Central memory CD4-positive, alpha-beta T cell (primary cell): ENCODE measurements at regions not wholly inside any gene's neighbourhood (a gene's known extent, or its start where the extent isn't known, plus 50 kb on each side); places are given as distances from the start of the nearest gene placed in this dataset.
"Not testable (repeated sequence)": the region's sequence is repeated elsewhere in the genome, so short reads cannot be mapped to it uniquely, and the experiment has no call there.

Source experiments
- DNase-seq: peaks from one replicate; pipeline ENCODE4 v3.0.0; 2022

DNA sequence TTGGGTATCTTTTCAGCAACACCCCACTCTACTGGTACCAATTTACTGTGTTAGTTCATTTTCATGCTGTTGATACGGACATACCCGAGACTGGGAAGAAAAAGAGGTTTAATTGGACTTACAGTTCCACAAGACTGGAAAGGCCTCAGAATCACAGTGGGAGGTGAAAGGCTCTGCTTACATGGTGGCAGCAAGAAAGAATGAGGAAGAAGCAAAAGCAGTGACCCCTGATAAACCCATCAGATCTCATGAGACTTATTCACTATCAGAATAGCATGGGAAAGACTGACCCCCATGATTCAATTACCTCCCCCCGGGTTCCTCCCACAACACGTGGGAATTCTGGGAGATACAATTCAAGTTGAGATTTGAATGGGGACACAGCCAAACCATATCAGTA is 473.1 kb downstream of the RNF144A start:
- DNase-seq: not testable (repeated sequence)

DNA sequence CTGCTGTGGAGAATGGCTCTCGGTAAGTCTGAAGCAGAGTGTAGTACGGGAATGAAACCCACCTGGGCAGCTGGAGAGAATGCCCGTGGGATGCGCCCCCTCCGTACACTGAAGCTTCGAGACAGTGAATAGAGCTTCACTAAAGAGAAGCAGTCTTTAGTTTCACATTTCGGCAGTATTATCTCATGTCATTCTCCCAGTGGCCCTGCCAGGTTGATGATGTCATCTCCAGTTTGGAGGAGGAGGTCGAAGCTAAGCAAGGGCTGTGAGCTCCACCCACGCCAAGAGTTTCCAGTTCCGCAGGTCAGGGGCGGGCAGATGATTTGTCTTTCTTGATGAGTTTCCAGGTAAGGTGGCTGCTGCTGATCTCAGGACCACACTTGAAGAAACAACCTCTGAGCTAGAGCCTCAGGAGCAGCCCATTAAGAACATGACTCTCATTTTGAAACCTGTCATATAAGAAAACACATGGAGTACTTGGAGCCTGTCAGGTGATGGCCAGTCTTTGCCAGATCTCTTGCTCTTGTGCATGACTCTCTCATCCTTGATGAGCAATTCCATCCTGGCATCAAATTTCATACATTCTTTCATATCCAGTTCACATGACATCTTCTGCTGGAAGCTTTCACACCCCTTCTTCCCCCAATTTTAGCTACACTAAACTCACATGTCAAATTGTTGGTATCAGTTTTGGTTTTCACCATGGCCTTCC is 475.0 kb downstream of the RNF144A start:
- DNase-seq: no peak

DNA sequence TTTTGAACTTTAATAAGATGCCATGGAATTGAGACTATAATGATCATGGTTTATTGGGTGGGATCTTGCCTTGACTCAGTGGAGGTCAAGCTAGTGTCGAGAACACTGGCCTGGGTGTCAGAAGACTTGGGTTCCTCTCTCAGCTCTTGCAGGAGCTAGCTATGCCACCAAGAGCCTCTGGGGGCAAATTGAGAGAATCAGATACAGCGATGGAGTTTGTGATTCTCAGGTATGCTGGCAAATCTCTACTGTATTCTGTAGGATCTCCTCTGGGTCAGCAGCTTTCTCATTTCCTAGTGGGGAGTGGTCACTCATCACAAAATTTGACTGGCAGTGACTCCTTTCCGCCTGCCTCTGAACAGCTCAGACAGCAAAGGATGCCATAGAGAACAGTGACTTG is 477.0 kb downstream of the RNF144A start:
- no peak for DNase-seq

DNA sequence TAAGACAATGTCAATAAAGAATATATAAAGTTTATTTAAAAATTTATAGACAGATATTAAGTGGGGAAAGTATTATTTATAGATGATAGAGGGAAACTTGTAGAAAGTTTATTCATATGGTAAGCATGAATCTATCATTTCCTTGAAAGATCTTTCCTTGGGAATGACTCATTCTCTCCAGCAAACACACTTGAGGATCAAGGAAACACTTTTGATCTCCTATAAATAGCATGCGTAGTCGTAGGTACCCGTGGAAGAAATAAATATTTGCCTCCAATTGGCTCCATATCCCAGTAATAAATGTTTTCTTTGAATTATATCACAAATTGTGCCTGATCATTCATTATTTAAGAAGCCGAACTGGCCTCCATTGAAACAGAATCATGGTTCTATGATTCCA is 483.4 kb downstream of the RNF144A start:
- DNase-seq: no peak

DNA sequence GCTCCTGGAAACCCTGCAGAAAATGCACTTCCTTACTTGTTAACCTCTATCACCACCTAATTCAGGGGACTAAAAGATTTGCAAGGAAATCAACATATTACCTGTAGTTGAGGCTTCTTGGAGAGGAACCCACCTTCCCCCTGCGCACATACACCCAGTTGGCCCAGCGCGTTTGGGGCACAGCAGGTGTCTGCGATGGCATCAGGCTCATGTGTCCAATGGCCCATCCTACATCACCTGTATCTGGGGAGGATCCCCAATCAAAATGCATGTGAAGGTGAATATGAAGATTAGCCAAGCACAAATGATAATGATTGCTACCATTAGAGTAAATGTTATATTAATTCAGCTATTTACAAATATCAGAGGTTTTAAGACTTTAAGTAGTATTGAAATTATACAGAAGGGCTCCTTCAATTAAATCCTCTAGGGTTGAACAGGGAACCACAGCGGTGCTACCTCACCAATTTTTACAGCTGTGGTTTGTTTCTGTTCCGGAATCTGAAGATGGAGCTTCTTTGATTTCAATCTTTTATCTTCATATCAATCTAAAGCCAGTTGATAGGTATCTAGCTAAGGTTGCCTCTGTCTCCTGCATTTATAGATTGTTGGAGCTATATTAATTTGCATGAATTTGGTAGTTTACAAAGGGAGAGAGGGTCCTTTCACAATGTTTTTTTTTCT is 486.0 kb downstream of the RNF144A start:
- peak; percentile 6 for DNase-seq

DNA sequence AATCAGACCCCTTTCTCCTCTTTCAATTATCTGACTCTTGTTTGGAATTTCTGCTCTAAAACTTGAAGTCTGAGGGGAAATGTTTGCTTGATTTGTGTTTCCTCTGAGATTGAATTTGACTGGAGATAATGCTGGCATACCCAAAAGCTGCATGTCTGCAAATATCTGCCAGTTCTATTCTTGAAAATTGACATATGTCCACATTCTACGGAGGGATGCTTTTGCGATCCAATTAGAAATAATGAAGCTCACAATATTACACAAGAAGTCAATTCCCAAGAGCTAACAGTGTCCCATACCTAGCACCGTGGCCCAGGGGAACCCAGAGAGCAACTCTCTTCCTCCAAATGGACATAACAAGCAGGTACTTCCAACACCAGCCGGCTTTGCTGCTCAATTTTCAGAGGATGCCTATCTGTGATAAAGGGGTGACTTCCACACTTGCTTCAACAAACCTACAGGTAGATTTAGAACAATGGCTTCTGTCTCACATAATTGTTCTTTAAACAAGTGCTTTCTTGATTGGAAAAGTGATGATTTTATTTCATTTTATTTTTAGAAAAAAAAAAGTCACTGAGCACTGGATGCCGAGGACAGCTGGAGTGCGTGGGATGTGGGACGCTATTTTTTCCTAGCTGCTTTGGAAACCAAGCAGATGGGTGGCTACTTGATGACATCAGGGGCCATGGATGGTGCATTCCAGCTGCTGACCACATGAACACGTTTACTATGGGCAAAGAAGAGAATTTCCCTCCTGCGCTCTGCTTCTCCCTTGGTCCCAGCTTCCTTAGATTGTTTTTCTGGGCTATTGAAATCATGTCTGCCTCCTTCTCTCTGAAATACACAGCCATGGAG is 488.9 kb downstream of the RNF144A start:
- no peak for DNase-seq

DNA sequence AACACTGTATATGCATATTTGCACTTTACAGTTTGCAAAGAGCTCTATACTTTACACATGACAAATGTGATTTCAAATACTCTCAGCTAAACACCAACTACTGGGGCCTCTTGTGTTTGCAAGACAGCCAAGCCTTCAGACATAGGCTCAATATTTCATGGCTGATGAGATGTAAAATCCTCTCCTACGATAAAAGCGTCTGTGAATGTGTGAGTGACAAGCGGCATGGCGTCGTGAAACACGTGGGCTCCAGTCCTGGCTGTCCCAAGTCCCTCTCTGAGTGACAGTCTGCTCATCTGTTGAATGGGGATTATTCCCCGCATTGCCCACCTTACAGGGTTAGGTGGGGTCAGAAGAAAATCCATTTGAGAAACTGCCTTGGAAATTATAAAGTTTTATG is 489.8 kb downstream of the RNF144A start:
- no peak for DNase-seq

DNA sequence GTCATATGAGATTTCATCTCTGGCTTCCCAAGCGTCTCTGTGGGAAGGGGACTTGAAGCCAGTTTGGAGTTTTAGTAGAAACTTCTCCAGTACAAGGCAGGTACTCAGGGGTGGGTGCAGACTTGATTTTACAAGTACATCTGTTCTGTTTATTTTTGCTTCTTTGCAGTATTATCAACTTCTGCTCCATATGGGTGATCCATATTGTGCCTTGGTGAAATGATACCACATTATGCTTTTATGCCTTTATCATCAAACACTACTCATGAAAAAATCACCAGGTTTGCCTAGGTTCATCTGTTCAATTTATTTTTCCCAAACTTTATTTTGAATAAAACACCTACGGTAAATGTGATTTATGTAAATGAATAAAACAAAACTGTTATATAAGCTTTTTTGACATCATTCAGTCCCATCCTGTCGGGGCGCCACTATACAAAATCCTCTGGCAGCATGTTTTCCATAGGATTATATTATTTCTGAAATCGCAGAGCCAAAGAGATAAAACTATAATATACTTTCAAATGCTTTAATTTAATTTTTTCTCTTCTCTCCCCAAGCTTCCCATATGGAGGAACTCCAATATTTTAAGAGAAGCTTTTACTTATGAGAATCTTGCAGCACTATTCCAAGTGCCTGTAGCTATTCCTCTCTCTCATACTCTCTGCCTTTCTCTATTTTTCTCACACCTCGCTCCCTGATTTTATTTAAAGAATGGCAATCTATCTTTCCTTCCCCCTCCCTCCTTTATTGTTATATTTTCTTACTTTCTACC is 490.9 kb downstream of the RNF144A start:
- no peak for DNase-seq

DNA sequence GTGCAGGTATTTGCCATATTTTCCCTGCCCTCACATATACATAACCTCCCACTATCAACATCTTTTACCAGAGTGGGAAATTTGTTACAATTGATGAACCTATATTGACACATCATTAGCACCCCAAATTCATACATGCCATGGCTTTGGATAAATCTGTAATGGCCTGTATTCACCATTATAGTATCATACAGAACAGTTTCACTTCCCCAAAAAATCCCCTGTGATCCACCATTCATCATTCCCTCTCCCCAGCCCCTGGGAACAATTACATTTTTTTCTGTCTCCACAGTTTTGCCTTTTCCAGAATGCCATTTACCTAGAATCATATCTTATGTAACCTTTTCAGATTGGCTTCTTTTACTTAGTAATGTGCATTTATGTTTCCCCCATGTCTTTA is 494.5 kb downstream of the RNF144A start:
- no peak for DNase-seq

DNA sequence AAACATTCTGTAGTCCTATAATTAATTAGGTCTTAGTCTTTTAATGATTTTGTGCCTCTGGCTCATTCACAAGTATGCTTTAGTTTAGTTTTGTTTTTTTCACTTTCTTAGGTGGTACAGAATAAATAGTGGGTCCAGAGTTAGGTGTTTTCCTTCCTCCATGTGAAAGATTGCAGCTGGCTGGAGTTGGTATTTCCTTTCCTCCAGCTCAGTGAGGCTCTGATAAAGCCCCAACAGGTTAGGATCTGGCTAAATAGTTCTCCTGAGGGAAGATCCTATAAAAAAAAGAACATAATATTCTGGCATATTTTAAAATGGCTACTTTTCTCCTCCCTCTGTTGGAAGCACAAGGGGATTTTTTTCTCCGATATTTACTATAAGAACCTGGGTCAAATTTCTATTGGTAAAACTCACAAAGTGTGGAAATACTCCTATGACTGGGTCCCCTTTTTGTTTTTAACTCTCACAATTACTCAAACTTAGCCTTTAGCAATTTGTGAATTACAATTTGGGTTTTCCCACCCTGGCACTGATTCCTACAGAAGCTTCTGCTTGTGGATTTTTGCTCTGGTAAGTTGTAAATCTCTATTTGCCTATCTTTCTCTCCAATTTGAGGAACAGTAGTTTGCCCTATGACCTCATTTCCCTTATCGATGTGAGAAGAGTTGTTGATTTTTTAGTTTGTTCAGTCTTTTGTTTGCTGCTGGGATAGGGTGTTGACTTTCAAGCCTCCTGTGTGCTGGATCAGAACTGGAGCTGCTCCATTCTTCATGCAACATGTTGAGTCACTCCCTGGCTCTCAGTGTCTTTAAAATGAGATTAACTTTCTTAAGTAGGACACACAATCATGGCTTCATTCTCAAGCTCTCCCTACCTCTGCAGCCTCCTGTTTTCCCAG is 500.9 kb downstream of the RNF144A start:
- DNase-seq: no peak

DNA sequence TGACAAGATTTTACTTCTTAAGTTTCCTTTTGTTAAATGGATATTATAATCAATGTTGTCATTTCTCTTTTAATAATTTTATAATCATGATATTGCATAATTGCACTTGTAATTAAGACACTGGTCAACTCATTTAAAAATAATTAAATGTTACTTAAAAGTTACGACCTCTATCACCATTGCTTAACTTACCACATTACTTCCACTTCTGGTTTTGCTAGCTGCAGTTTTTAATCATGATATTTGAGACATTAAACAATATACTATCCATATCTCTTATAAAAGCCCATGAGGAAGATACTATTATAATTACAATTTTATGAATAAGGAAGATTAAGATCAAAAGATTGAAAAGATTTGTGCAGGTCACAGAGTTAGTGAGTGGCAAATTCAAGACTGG is 502.0 kb downstream of the RNF144A start:
- DNase-seq: no peak

DNA sequence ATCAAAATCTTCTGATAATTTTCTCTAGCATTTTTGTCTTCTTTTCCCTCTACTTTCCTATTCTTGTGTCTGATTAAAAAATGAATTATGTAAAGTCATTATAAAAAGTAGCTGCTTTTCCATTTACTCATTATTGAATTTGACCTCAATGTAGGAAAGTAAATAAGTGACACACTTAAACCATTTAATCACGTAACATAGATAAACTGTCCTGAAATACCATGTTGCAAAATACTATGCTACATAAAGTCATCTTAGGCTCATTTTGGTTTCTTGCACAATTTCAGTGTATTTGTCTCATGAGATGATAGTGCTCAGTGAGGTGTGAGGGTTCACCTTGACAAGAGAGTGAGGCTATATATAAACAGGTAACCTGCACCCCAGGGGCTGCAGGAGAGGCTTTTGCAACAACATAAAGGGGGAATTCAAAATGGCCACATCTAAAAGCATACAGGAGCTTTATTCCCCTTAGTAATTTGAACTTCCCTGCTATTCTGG is 502.7 kb downstream of the RNF144A start:
- no peak for DNase-seq

DNA sequence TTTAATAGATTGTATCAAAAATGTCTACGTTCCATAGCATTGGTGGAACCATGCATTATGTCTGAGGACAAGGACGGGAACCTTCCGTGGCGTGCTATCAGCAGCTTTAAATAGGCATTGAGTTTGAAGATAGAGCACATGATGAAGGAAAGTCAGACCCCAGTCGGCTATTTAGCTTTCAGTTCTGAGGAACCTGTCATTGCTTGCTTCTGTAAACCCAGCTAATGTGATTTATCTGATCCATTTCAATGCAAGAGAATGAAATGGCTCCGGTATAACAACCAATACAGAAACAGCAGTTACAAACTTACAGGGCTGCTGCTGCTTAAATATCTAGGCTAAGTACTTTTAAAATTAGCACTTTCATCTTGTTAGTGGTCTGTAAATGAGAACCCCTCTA is 503.3 kb downstream of the RNF144A start:
- DNase-seq: no peak

DNA sequence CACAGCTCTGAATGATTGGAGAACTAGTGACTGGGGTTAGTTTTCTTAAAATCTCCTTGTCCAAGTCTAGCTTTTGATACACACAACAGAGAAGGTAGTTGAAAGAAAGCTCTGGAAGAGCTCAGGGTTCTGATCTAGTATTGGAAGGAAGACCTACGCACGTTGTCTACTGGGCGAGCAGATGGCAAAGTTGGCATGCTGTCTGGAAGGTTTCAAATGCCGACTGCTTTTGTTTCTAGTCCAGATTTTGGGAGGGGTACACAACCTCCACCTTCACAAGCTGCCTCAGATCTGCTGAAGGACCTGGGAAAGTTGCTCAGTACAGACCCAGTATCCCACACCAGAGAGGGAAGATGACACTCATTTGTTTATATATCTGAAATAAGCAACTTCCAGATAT is 507.3 kb downstream of the RNF144A start:
- no peak for DNase-seq

DNA sequence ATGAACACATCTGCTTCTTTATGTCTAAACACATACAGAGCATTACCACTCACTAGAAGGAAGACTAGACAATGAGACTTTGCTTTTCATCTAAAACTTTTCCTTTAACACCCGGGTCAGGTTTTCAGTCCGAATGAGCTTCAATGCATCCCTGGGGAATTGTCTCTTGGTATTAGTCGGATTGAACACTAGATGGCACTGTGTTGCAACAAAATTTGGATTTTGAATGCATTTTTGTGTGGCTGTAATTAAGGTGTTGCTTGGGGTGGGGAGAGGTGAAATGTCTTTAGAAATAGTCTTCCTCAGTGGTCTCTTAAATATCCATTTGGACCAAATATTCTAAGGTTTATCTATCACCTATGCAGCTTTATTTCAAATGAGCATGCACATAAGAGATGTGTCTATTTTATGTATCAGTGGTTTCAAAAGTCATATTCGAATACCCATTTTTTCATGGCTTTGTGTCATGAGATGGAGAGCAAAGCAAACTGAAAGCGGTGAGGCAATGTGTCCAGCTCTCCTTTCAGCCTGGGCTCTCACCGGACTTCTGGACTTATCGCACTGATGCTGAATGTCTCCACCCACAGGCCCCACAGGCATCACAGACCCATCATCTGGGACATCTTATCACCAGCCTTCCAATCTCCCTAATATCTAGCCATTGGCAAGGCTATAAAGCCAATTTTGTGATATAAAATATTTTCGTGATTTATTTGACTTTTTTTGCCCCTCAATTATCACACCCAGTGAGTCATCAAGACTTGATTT is 510.3 kb downstream of the RNF144A start:
- DNase-seq: peak; percentile 53

DNA sequence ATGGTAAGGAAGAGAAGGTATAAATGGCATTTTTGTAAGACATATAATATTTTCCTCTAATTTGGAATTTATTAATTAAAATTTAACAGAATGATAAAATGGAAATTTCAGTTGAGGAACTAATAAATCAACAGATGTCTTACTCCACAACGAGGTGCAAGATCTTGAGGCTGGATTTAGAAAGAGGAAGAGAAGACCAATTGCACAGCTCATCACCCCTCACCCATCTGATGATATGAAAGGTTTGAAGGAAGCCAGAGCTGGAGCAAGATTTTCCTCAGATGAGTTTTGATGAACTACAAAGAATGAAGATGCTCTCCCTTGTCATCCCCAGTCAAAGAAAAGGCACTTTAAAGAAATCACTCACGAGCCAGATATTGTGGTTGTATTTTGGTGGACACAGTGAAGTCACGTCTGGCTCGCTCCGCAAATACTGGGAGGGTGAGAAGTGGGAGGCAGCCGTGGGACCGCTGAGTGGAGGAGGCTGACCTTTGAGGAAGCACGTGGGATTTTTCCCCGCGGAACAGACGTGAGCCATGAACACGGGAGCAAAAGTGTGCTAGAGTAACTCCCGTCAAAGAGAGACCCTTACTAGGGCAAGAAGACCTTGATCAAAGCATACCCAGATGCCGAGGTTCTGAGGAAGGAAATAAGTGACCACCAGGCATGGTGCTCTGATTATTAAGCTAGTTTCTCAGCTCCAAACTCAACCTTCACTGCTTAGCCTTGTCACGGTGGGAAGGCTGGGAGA is 511.4 kb downstream of the RNF144A start:
- DNase-seq: no peak

DNA sequence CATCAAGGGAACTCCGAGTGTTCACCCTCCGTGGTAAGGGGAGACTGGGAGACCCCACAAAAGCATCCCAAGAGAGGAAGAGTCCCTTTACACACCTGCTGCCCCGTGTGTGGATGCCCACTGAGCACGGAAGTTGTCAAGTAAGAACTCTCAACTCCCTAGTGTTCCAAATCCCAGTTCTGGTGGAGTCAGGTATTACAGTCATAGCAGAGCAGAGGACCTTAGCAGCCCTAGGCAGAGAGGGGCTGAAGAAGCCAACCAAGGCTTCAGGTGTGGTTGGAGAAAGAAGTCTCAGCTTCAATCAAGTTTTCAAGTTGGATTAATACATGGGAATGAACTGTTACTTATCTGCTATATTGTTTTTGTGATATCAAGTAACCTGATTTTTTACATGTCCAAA is 512.5 kb downstream of the RNF144A start:
- no peak for DNase-seq

DNA sequence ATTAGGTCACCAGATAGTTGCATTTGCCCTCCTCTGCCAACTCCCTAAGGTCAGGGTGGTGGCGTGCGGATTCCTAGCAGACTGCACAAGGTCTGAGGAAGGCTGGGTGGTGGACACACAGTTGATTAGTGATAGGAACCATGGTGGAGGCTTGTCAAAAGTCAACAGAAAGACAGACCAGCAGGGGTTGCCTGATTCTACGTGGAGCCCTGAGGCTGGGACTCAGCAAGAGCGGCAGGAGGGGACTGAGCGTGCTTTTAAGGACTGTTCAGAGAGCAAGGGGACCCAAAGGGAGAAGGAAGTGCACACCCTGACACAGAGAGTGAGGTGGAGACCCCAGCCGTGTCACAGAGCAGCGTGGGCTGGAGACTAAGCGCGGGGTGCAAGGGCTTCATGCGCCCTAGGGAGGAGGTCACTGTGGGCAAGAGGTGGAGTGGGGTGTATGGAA is 513.2 kb downstream of the RNF144A start:
- DNase-seq: no peak

DNA sequence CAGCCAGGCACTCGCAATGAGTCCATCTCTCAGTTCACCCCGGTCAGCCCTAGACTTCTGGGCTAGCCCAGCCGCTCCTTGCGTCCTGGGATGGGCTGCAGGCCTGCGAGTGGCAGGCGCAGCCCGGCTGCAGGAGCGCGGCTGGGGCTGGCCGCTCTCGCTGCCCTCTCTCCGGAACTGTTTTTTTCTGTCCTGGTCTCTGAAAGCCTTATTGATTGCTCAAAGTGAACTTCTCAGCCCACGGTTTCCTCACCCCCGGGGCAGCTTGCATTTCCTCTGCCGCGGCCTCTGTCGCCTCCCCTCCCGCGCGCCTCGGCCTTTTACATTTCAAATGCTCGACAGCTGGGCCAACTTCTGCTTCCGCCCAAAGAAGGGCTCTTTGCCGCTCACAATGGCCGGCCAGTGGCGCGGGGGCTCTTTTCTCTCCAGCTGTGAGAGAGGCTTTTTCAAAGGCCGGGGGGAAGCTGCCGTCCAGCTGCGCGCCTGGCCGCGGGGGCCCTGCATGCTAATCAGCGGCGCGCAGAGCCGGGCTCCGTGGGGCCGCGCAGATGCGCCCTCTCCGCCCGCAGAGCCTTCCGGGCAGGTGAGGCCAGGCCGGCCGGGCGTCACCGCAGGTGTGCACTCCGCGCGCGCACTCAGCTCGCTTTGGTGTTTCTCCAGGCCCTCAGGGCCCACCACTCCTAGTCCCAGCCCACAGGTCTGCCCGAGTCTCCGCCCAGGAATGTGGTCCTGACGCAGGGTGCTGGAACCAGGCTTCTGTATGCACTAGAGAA is 513.8 kb downstream of the RNF144A start:
- DNase-seq: peak; percentile 18
